Hindlimb muscle (tissue), 1 donor: ENCODE measurements at regions not wholly inside any gene's neighbourhood (a gene's known extent, or its start where the extent isn't known, plus 50 kb on each side); places are given as distances from the start of the nearest gene placed in this dataset.
A peak's percentile ranks its signal among the peaks of the same experiment; 100 is the strongest.
"Not testable (repeated sequence)": the region's sequence is repeated elsewhere in the genome, so short reads cannot be mapped to it uniquely, and the experiment has no call there.

Source experiments
- DNase-seq: peaks from one replicate; pipeline ENCODE4 v3.0.0-alpha.2; 2013

- no peak for DNase-seq
These were observed 97.6 kb downstream of the ANAPC4 start for GRCh38 chr4:25474690-25475089.

GRCh38 chr4:25477221-25477620 is 100.2 kb downstream of the ANAPC4 start:
- DNase-seq, result no peak

- no peak for DNase-seq
These were observed 104.6 kb downstream of the ANAPC4 start for GRCh38 chr4:25481648-25482047.

- no peak for DNase-seq
These were observed 107.2 kb downstream of the ANAPC4 start for GRCh38 chr4:25484243-25484721.

- no peak for DNase-seq
These were observed 108.0 kb downstream of the ANAPC4 start for GRCh38 chr4:25485104-25485503.

- no peak for DNase-seq
These were observed 109.1 kb downstream of the ANAPC4 start for GRCh38 chr4:25486171-25486570.

- DNase-seq, result no peak
These were observed 110.1 kb downstream of the ANAPC4 start for GRCh38 chr4:25487155-25487554.

GRCh38 chr4:25489253-25489797 is 112.3 kb downstream of the ANAPC4 start:
- no peak for DNase-seq

GRCh38 chr4:25493466-25493865 is 116.4 kb downstream of the ANAPC4 start:
- no peak for DNase-seq

- peak; percentile 11 for DNase-seq
These were observed 117.1 kb downstream of the ANAPC4 start for GRCh38 chr4:25494166-25494565.

- DNase-seq, result peak; percentile 42
These were observed 123.7 kb downstream of the ANAPC4 start for GRCh38 chr4:25500626-25501316.

- no peak for DNase-seq
These were observed 125.1 kb downstream of the ANAPC4 start for GRCh38 chr4:25502115-25502514.

- DNase-seq, result no peak
These were observed 126.7 kb downstream of the ANAPC4 start for GRCh38 chr4:25503779-25504178.

GRCh38 chr4:25504932-25505636 is 128.0 kb downstream of the ANAPC4 start:
- no peak for DNase-seq

GRCh38 chr4:25505637-25505991 is 128.6 kb downstream of the ANAPC4 start:
- DNase-seq, result no peak

- DNase-seq, result no peak
These were observed 129.0 kb downstream of the ANAPC4 start for GRCh38 chr4:25506032-25506571.

- DNase-seq, result no peak
These were observed 132.6 kb downstream of the ANAPC4 start for GRCh38 chr4:25509646-25510045.

- not testable (repeated sequence) for DNase-seq
These were observed 134.8 kb downstream of the ANAPC4 start for GRCh38 chr4:25511823-25512222.

- DNase-seq, result no peak
These were observed 136.8 kb downstream of the ANAPC4 start for GRCh38 chr4:25513814-25514213.

GRCh38 chr4:25523405-25523804 is 132.2 kb upstream of the SLC34A2 start:
- no peak for DNase-seq

GRCh38 chr4:25524663-25525062 is 131.0 kb upstream of the SLC34A2 start:
- no peak for DNase-seq

GRCh38 chr4:25525896-25526295 is 129.8 kb upstream of the SLC34A2 start:
- DNase-seq, result no peak

- DNase-seq, result no peak
These were observed 128.6 kb upstream of the SLC34A2 start for GRCh38 chr4:25527034-25527433.

GRCh38 chr4:25528391-25528790 is 127.3 kb upstream of the SLC34A2 start:
- DNase-seq, result no peak
